ENCODE measurements at regions not wholly inside any gene's neighbourhood (a gene's known extent, or its start where the extent isn't known, plus 50 kb on each side); places are given as distances from the start of the nearest gene placed in this dataset.
"Not testable (repeated sequence)": the region's sequence is repeated elsewhere in the genome, so short reads cannot be mapped to it uniquely, and the experiment has no call there.

- Histone ChIP-seq H3K9me3 (peaks cover 0 to 15% (median 0%) of the 10 kb centered on the region in 4 donors), H3K4me1 (no peaks in the 10 kb centered on the region), H3K4me3 (no peak overlapping the region), H3K27ac (no peak overlapping the region), H3K36me3 (no peaks in the 10 kb centered on the region), H3K27me3 (no peaks in the 10 kb centered on the region)
- DNase-seq (ENCODE audit: low spot score in 2 of 2) = no peak
- 10 to 27% methylated on average over 10 of the region's 10 CpGs for WGBS, 2 donors
- no peak for TF ChIP-seq POLR2A (IDR thresholded peaks at IDR 0.05)
- TF ChIP-seq, protein P1, sequence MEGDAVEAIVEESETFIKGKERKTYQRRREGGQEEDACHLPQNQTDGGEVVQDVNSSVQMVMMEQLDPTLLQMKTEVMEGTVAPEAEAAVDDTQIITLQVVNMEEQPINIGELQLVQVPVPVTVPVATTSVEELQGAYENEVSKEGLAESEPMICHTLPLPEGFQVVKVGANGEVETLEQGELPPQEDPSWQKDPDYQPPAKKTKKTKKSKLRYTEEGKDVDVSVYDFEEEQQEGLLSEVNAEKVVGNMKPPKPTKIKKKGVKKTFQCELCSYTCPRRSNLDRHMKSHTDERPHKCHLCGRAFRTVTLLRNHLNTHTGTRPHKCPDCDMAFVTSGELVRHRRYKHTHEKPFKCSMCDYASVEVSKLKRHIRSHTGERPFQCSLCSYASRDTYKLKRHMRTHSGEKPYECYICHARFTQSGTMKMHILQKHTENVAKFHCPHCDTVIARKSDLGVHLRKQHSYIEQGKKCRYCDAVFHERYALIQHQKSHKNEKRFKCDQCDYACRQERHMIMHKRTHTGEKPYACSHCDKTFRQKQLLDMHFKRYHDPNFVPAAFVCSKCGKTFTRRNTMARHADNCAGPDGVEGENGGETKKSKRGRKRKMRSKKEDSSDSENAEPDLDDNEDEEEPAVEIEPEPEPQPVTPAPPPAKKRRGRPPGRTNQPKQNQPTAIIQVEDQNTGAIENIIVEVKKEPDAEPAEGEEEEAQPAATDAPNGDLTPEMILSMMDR (IDR thresholded peaks at IDR 0.05) = peak in 1 of 5 experiments; percentile 8
Observed at GRCh38 chr6:166707045-166707444, 80.0 kb upstream of the RPS6KA2 start.

DNA sequence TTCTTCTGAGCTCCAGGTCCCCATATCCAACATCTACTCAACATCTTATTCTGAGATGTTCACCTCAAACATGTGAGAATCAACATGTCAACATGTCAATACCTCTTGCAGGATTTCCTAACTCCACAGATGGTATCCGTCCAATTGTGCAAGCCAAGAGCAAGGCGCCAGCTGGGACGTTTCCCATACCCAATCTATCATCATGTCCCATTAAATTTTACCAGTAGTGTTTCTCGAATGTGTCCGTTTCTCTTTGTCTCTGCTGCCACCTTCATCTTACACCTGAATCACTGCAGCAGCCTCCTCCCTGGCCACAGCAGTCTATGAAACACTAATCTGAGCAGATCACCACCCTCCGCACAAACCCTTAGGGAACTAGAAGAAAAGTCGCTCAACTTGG lies 78.0 kb upstream of the RPS6KA2 start:
- H3K36me3 ChIP-seq = no peaks in the 10 kb centered on the region
- no peaks in the 10 kb centered on the region for H3K27me3 ChIP-seq
- H3K4me3 ChIP-seq = no peak overlapping the region
- no peak overlapping the region for H3K27ac ChIP-seq
- DNase-seq (ENCODE audit: low spot score in 2 of 2) = no peak
- WGBS, 2 donors = 89 to 94% methylated on average over 7 of the region's 7 CpGs
- TF ChIP-seq POLR2A (IDR thresholded peaks at IDR 0.05) = no peak
- no peak for TF ChIP-seq EP300 (IDR thresholded peaks at IDR 0.05)
- TF ChIP-seq, protein P1 (IDR thresholded peaks at IDR 0.05) = no peak
- H3K4me1 ChIP-seq = no peaks in the 10 kb centered on the region
- H3K9me3 ChIP-seq = no peaks in the 10 kb centered on the region

DNA sequence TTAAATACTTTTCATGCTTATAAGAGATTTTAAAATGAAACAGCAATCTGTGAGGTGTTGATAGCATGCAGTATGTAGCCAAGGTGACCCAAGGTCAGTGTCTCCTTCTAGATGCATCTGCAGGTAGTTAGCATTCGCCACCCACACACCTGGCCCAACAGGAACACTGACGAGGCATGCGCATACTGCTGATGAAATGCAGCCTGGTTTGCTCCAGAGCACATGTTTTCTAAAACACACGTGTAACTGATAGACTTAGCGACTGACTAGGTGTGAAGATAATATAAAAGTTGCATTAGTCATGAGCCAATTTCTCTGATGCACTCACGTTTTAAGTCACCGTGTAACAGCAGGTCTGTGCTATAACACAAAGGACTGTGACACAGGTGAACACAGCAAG lies 77.1 kb upstream of the RPS6KA2 start:
- TF ChIP-seq POLR2A (IDR thresholded peaks at IDR 0.05) (no peak), EP300 (IDR thresholded peaks at IDR 0.05) (no peak)
- TF ChIP-seq, protein P1 (IDR thresholded peaks at IDR 0.05) = no peak
- DNase-seq (ENCODE audit: low spot score in 2 of 2) = no peak
- H3K27ac ChIP-seq = no peak overlapping the region
- WGBS, 2 donors = 83 to 84% methylated on average over 7 of the region's 7 CpGs
- no peaks in the 10 kb centered on the region for H3K4me1 ChIP-seq
- H3K9me3 ChIP-seq = no peaks in the 10 kb centered on the region
- H3K36me3 ChIP-seq = no peaks in the 10 kb centered on the region
- H3K4me3 ChIP-seq = no peak overlapping the region
- no peaks in the 10 kb centered on the region for H3K27me3 ChIP-seq

DNA sequence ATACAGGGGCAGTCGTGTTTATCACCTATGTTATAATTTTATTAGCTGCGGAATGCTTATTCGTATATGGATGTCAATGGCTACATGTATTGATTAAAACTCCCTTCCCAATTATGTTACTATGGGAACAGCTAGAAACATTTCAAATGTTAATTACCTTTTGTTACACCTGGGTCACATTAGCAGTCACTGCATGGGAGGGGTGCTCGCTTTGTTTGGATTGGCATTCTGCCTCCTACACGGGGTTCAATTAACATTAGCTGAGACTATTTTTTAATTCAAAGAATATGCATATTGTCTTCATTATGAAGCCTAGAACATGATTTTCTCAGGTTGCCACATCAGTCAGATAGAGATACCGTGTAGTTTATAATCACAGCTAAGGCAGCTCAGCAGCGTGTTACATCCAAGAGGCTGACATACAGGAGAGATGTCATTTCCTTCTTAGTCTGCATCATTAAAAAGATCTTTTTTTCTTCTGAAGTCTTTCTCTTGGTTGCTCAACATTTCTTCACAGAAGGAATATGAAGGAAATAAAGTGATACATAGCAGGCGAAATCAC lies 76.2 kb upstream of the RPS6KA2 start:
- TF ChIP-seq, protein P1 (IDR thresholded peaks at IDR 0.05) = no peak
- TF ChIP-seq EP300 (IDR thresholded peaks at IDR 0.05) (no peak), POLR2A (IDR thresholded peaks at IDR 0.05) (no peak)

DNA sequence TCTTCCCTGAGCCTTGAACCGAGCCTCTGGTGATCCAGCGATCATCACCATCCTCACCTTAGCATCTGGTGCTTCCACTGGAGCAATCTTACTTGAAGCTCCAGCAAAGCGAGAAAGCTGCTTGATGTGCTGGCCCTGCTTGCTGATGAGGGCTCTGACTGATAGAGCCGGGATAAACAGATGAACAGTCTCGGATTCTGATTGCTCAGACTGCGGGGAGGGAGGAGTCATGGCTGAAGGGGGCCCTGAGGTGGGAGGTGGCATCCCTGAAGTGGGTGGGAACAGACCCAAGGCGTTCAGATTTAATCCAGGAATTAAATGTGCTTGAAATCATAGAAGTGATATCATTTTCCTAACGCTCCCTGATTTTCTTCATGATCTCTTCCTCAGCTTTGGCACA lies 74.4 kb upstream of the RPS6KA2 start:
- WGBS, 2 donors = 80 to 82% methylated on average over 8 of the region's 8 CpGs
- not testable (repeated sequence) for H3K9me3 ChIP-seq; DNase-seq (ENCODE audit: low spot score in 2 of 2); H3K27me3 ChIP-seq; H3K4me1 ChIP-seq; H3K4me3 ChIP-seq; H3K27ac ChIP-seq; H3K36me3 ChIP-seq

More for the DNA sequence above, 76.2 kb upstream of the RPS6KA2 start:
- Histone ChIP-seq H3K4me1 (no peaks in the 10 kb centered on the region), H3K4me3 (no peak overlapping the region), H3K27me3 (no peaks in the 10 kb centered on the region), H3K9me3 (no peaks in the 10 kb centered on the region), H3K27ac (no peak overlapping the region), H3K36me3 (no peaks in the 10 kb centered on the region)
- no peak for DNase-seq (ENCODE audit: low spot score in 2 of 2)
- WGBS, 2 donors = 66 to 67% methylated on average over 8 of the region's 8 CpGs

- H3K4me1 ChIP-seq; H3K4me3 ChIP-seq; H3K9me3 ChIP-seq; H3K27me3 ChIP-seq; H3K27ac ChIP-seq; DNase-seq (ENCODE audit: low spot score in 2 of 2); H3K36me3 ChIP-seq: not testable (repeated sequence)
- 64 to 65% methylated on average over 3 of the region's 3 CpGs for WGBS, 2 donors
Observed at GRCh38 chr6:166700871-166701270, 73.8 kb upstream of the RPS6KA2 start.

Measured in tibial nerve (tissue), 4 donors.